Vagina (tissue), 2 donors: ENCODE measurements at regions not wholly inside any gene's neighbourhood (a gene's known extent, or its start where the extent isn't known, plus 50 kb on each side); places are given as distances from the start of the nearest gene placed in this dataset.

Source experiments
- POLR2AphosphoS5 ChIP-seq, 2 donors: sonication (generic); formaldehyde crosslinking; IDR thresholded peaks; one replicate each; pipeline ENCODE4 v1.9.0; 2017; ENCODE audit warnings: antibody characterized with exemption in 2 of 2, mild to moderate bottlenecking in 2 of 2, low read depth in 1 of 2; ENCODE audit not compliant: insufficient read depth in 1 of 2
- TF ChIP-seq, protein P1 (sequence below), 3 experiments: fragments of 450-650 bp in 2 of 3; fragments of 200-600 bp in 1 of 3; sonication (generic) in 1 of 3; IDR thresholded peaks; one replicate each; pipeline ENCODE4 v1.5.1; 2017 to 2019; ENCODE audit warnings: antibody characterized with exemption in 3 of 3, mild to moderate bottlenecking in 2 of 3, moderate library complexity in 2 of 3

DNA sequence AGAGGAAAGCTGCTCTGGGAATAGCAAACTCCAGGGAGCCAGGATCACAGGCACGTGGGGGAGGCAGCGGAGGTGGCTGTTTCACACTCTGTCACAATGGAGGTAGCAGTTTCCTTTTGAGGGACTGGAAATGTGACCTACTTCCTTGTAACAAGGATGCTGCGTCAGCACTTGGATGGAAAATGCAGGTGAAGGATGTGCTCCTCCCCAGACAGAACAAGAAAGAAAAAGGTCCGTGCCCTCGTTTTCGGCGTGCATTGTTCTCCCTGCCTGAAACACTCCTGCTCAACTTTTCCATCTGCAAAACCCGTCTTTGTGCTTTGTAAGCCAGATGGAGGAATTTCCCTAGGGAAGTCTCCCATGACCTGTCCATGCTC lies 55.1 kb upstream of the SH3PXD2B start:
- TF ChIP-seq, protein P1, sequence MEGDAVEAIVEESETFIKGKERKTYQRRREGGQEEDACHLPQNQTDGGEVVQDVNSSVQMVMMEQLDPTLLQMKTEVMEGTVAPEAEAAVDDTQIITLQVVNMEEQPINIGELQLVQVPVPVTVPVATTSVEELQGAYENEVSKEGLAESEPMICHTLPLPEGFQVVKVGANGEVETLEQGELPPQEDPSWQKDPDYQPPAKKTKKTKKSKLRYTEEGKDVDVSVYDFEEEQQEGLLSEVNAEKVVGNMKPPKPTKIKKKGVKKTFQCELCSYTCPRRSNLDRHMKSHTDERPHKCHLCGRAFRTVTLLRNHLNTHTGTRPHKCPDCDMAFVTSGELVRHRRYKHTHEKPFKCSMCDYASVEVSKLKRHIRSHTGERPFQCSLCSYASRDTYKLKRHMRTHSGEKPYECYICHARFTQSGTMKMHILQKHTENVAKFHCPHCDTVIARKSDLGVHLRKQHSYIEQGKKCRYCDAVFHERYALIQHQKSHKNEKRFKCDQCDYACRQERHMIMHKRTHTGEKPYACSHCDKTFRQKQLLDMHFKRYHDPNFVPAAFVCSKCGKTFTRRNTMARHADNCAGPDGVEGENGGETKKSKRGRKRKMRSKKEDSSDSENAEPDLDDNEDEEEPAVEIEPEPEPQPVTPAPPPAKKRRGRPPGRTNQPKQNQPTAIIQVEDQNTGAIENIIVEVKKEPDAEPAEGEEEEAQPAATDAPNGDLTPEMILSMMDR (IDR thresholded peaks at IDR 0.05): no peak
- no peak for TF ChIP-seq POLR2AphosphoS5 (IDR thresholded peaks at IDR 0.05; ENCODE audit: insufficient read depth in 1 of 2, low read depth in 1 of 2)
